RWPE2 (cell line): ENCODE measurements at regions not wholly inside any gene's neighbourhood (a gene's known extent, or its start where the extent isn't known, plus 50 kb on each side); places are given as distances from the start of the nearest gene placed in this dataset.
"Not testable (repeated sequence)": the region's sequence is repeated elsewhere in the genome, so short reads cannot be mapped to it uniquely, and the experiment has no call there.

Source experiments
- ATAC-seq: fragments of 200-7000 bp; cut with Tn5 transposase; 3 replicates; pipeline ENCODE4 v1.9.1; 2021; ENCODE audit warnings: low read depth
- DNase-seq: peaks from one replicate; pipeline ENCODE4 v3.0.0-alpha.2; 2020; ENCODE audit warnings: low spot score
- H3K27ac ChIP-seq: fragments of 450-650 bp; 2 replicates; pipeline ENCODE4 v1.5.1; 2017; ENCODE audit warnings: mild to moderate bottlenecking; ENCODE audit not compliant: poor library complexity, severe bottlenecking
- H3K27me3 ChIP-seq: fragments of 250-450 bp; sonication (Bioruptor Pico); 2 replicates; pipeline ENCODE4 v1.5.1; 2021; ENCODE audit warnings: mild to moderate bottlenecking, moderate library complexity; ENCODE audit not compliant: insufficient read depth, poor library complexity, severe bottlenecking
- H3K36me3 ChIP-seq: fragments of 250-450 bp; sonication (Bioruptor Pico); 2 replicates; pipeline ENCODE4 v1.5.1; 2020; ENCODE audit warnings: low read depth, mild to moderate bottlenecking, moderate library complexity
- H3K4me1 ChIP-seq: fragments of 250-450 bp; sonication (Bioruptor Pico); 2 replicates; pipeline ENCODE4 v1.5.1; 2021; ENCODE audit warnings: mild to moderate bottlenecking, moderate library complexity; ENCODE audit not compliant: insufficient read depth, poor library complexity, severe bottlenecking
- H3K4me3 ChIP-seq: fragments of 250-450 bp; sonication (Bioruptor Pico); 2 replicates; pipeline ENCODE4 v1.5.1; 2021; ENCODE audit warnings: mild to moderate bottlenecking, moderate library complexity; ENCODE audit not compliant: severe bottlenecking
- H3K9me3 ChIP-seq: fragments of 250-450 bp; sonication (Bioruptor Pico); 2 replicates; pipeline ENCODE4 v1.5.1; 2021; ENCODE audit warnings: mild to moderate bottlenecking, moderate library complexity; ENCODE audit not compliant: severe bottlenecking
- TF ChIP-seq, protein P1 (sequence below): fragments of 450-650 bp; IDR thresholded peaks from one replicate; pipeline ENCODE4 v1.5.1; 2017; ENCODE audit warnings: mild to moderate bottlenecking, moderate library complexity; ENCODE audit not compliant: poor library complexity, severe bottlenecking

- DNase-seq (no peak), ATAC-seq (no peak)
- H3K36me3 ChIP-seq, result no peaks in the 10 kb centered on the region
- H3K27me3 ChIP-seq, result no peaks in the 10 kb centered on the region
- no peak overlapping the region for H3K27ac ChIP-seq
- no peak overlapping the region for H3K4me3 ChIP-seq
- TF ChIP-seq, protein P1, sequence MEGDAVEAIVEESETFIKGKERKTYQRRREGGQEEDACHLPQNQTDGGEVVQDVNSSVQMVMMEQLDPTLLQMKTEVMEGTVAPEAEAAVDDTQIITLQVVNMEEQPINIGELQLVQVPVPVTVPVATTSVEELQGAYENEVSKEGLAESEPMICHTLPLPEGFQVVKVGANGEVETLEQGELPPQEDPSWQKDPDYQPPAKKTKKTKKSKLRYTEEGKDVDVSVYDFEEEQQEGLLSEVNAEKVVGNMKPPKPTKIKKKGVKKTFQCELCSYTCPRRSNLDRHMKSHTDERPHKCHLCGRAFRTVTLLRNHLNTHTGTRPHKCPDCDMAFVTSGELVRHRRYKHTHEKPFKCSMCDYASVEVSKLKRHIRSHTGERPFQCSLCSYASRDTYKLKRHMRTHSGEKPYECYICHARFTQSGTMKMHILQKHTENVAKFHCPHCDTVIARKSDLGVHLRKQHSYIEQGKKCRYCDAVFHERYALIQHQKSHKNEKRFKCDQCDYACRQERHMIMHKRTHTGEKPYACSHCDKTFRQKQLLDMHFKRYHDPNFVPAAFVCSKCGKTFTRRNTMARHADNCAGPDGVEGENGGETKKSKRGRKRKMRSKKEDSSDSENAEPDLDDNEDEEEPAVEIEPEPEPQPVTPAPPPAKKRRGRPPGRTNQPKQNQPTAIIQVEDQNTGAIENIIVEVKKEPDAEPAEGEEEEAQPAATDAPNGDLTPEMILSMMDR, result no peak
- H3K9me3 ChIP-seq, result no peaks in the 10 kb centered on the region
- no peaks in the 10 kb centered on the region for H3K4me1 ChIP-seq
Observed at GRCh38 chr2:122706757-122707223, 951.3 kb downstream of the TSN start.

- Histone ChIP-seq H3K27ac (no peak overlapping the region), H3K4me1 (no peaks in the 10 kb centered on the region), H3K27me3 (no peaks in the 10 kb centered on the region), H3K4me3 (no peak overlapping the region), H3K9me3 (no peaks in the 10 kb centered on the region), H3K36me3 (no peaks in the 10 kb centered on the region)
- TF ChIP-seq, protein P1, result no peak
- no peak for ATAC-seq
- DNase-seq, result no peak
Observed at GRCh38 chr2:122707224-122707824, 951.9 kb downstream of the TSN start.

GRCh38 chr2:122710049-122710448 is 954.6 kb downstream of the TSN start:
- TF ChIP-seq, protein P1, result no peak

DNA sequence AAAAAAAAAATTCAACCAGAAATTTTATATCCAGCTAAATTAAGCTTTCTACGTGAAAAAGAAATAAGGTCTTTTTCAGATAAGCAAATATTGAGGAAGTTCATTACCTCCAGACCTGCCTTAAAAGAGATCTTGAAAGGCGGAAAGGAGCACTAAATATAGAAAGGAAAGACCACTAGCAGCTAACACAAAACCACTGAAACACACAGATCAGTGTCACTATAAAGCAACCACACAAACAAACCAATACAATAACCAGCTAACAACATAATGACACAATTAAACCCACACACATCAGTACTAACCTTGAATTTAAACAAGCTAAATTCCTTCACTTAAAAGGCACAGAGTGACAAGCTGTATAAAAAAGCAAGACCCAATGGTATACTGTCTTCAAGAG is 958.3 kb downstream of the TSN start:
- no peak for ATAC-seq
- Histone ChIP-seq H3K36me3 (no peaks in the 10 kb centered on the region), H3K27ac (no peak overlapping the region), H3K9me3 (no peaks in the 10 kb centered on the region), H3K4me3 (no peak overlapping the region), H3K4me1 (no peaks in the 10 kb centered on the region), H3K27me3 (no peaks in the 10 kb centered on the region)
- TF ChIP-seq, protein P1, result no peak
- DNase-seq, result no peak

More at GRCh38 chr2:122710049-122710448, 954.6 kb downstream of the TSN start:
- no peaks in the 10 kb centered on the region for H3K9me3 ChIP-seq
- no peak overlapping the region for H3K27ac ChIP-seq
- no peak overlapping the region for H3K4me3 ChIP-seq
- no peak for DNase-seq
- H3K27me3 ChIP-seq, result no peaks in the 10 kb centered on the region
- no peaks in the 10 kb centered on the region for H3K36me3 ChIP-seq
- no peaks in the 10 kb centered on the region for H3K4me1 ChIP-seq
- ATAC-seq, result no peak

DNA sequence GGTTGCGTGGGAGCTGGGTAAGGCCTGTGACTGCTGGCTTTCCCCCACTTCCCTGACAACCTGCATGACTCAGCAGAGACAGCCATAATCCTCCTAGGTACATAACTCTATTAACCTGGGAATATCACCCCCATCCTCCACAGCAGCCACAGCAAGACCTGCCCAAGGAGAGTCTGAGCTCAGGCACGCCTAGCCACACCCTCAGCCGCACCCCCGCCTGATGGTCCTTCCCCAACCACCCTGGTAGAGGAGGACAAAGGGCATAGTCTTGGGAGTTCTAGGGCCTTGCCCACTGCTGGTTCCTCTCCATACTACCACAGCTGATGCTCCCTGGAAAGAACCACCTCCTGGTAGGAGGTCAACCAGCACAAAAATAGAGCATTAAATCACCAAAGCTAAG is 965.4 kb downstream of the TSN start:
- not testable (repeated sequence) for H3K9me3 ChIP-seq, H3K27me3 ChIP-seq, H3K4me3 ChIP-seq, DNase-seq, H3K4me1 ChIP-seq, H3K36me3 ChIP-seq, H3K27ac ChIP-seq, ATAC-seq
